ENCODE measurements at regions not wholly inside any gene's neighbourhood (a gene's known extent, or its start where the extent isn't known, plus 50 kb on each side); places are given as distances from the start of the nearest gene placed in this dataset.

GRCh38 chr2:41409328-41409727 is 638.5 kb upstream of the PKDCC start:
- DNase-seq (ENCODE audit: low read depth): no peak
- H3K4me3 ChIP-seq (ENCODE audit: low read depth, low read length): no peak overlapping the region
- TF ChIP-seq CTCF (IDR thresholded peaks at IDR 0.05; ENCODE audit: insufficient read depth, low read depth, low read length): no peak

GRCh38 chr2:41410011-41410410 is 637.8 kb upstream of the PKDCC start:
- no peak for TF ChIP-seq CTCF (IDR thresholded peaks at IDR 0.05; ENCODE audit: insufficient read depth, low read depth, low read length)
- DNase-seq (ENCODE audit: low read depth): no peak
- H3K4me3 ChIP-seq (ENCODE audit: low read depth, low read length): no peak overlapping the region

GRCh38 chr2:41413813-41414485 is 633.9 kb upstream of the PKDCC start:
- TF ChIP-seq CTCF (IDR thresholded peaks at IDR 0.05; ENCODE audit: insufficient read depth, low read depth, low read length): no peak
- DNase-seq (ENCODE audit: low read depth): no peak
- H3K4me3 ChIP-seq (ENCODE audit: low read depth, low read length): no peak overlapping the region

GRCh38 chr2:41414486-41415230 is 633.2 kb upstream of the PKDCC start:
- H3K4me3 ChIP-seq (ENCODE audit: low read depth, low read length): no peak overlapping the region
- DNase-seq (ENCODE audit: low read depth): peak; percentile 23
- TF ChIP-seq CTCF (IDR thresholded peaks at IDR 0.05; ENCODE audit: insufficient read depth, low read depth, low read length): peak; percentile 53

GRCh38 chr2:41417511-41417910 is 630.3 kb upstream of the PKDCC start:
- H3K4me3 ChIP-seq (ENCODE audit: low read depth, low read length): no peak overlapping the region
- no peak for DNase-seq (ENCODE audit: low read depth)
- no peak for TF ChIP-seq CTCF (IDR thresholded peaks at IDR 0.05; ENCODE audit: insufficient read depth, low read depth, low read length)

GRCh38 chr2:41420219-41420618 is 627.6 kb upstream of the PKDCC start:
- TF ChIP-seq CTCF (IDR thresholded peaks at IDR 0.05; ENCODE audit: insufficient read depth, low read depth, low read length): no peak
- no peak overlapping the region for H3K4me3 ChIP-seq (ENCODE audit: low read depth, low read length)
- no peak for DNase-seq (ENCODE audit: low read depth)

Data from fibroblast of villous mesenchyme (primary cell).